ENCODE measurements at regions not wholly inside any gene's neighbourhood (a gene's known extent, or its start where the extent isn't known, plus 50 kb on each side); places are given as distances from the start of the nearest gene placed in this dataset.

- Mint-ChIP-seq H3K4me3 (ENCODE audit: unreplicated experiment) (no peak overlapping the region), H3K27ac (ENCODE audit: unreplicated experiment) (no peak overlapping the region), H3K27me3 (ENCODE audit: low read depth) (peaks cover 4% of the 10 kb centered on the region), H3K4me1 (ENCODE audit: low read depth) (peaks cover 39% of the 10 kb centered on the region), H3K36me3 (ENCODE audit: low read depth) (no peaks in the 10 kb centered on the region), H3K9me3 (ENCODE audit: low read depth) (no peaks in the 10 kb centered on the region)
- no peak for TF ChIP-seq CTCF (IDR thresholded peaks at IDR 0.05)
- DNase-seq (ENCODE audit: low spot score), result no peak
These were observed 836.0 kb downstream of the MAFB start for GRCh38 chr20:39853050-39853449.

- H3K9me3 Mint-ChIP-seq (ENCODE audit: low read depth), result no peaks in the 10 kb centered on the region
- no peak for DNase-seq (ENCODE audit: low spot score)
- H3K4me1 Mint-ChIP-seq (ENCODE audit: low read depth), result peaks cover 39% of the 10 kb centered on the region
- H3K27ac Mint-ChIP-seq (ENCODE audit: unreplicated experiment), result no peak overlapping the region
- H3K36me3 Mint-ChIP-seq (ENCODE audit: low read depth), result no peaks in the 10 kb centered on the region
- H3K4me3 Mint-ChIP-seq (ENCODE audit: unreplicated experiment), result no peak overlapping the region
- no peak for TF ChIP-seq CTCF (IDR thresholded peaks at IDR 0.05)
- peaks cover 11% of the 10 kb centered on the region for H3K27me3 Mint-ChIP-seq (ENCODE audit: low read depth)
These were observed 837.6 kb downstream of the MAFB start for GRCh38 chr20:39851459-39851858.

GRCh38 chr20:39850821-39851330 is 838.2 kb downstream of the MAFB start:
- no peak overlapping the region for H3K27ac Mint-ChIP-seq (ENCODE audit: unreplicated experiment)
- H3K27me3 Mint-ChIP-seq (ENCODE audit: low read depth), result peaks cover 14% of the 10 kb centered on the region
- H3K4me3 Mint-ChIP-seq (ENCODE audit: unreplicated experiment), result no peak overlapping the region
- no peak for TF ChIP-seq CTCF (IDR thresholded peaks at IDR 0.05)
- H3K4me1 Mint-ChIP-seq (ENCODE audit: low read depth), result peaks cover 37% of the 10 kb centered on the region
- no peak for DNase-seq (ENCODE audit: low spot score)
- H3K36me3 Mint-ChIP-seq (ENCODE audit: low read depth), result no peaks in the 10 kb centered on the region
- no peaks in the 10 kb centered on the region for H3K9me3 Mint-ChIP-seq (ENCODE audit: low read depth)

GRCh38 chr20:39850246-39850645 is 838.8 kb downstream of the MAFB start:
- Mint-ChIP-seq H3K27me3 (ENCODE audit: low read depth) (peaks cover 18% of the 10 kb centered on the region), H3K27ac (ENCODE audit: unreplicated experiment) (no peak overlapping the region), H3K4me3 (ENCODE audit: unreplicated experiment) (no peak overlapping the region)

GRCh38 chr20:39849664-39850063 is 839.4 kb downstream of the MAFB start:
- Mint-ChIP-seq H3K4me1 (ENCODE audit: low read depth) (peaks cover 34% of the 10 kb centered on the region), H3K27me3 (ENCODE audit: low read depth) (peaks cover 22% of the 10 kb centered on the region), H3K27ac (ENCODE audit: unreplicated experiment) (peak overlapping the region; percentile 52), H3K9me3 (ENCODE audit: low read depth) (no peaks in the 10 kb centered on the region), H3K36me3 (ENCODE audit: low read depth) (no peaks in the 10 kb centered on the region), H3K4me3 (ENCODE audit: unreplicated experiment) (no peak overlapping the region)
- TF ChIP-seq CTCF (IDR thresholded peaks at IDR 0.05), result peak; percentile 29
- peak; percentile 94 for DNase-seq (ENCODE audit: low spot score)

More at GRCh38 chr20:39850246-39850645, 838.8 kb downstream of the MAFB start:
- no peak for DNase-seq (ENCODE audit: low spot score)
- H3K9me3 Mint-ChIP-seq (ENCODE audit: low read depth), result no peaks in the 10 kb centered on the region
- peaks cover 34% of the 10 kb centered on the region for H3K4me1 Mint-ChIP-seq (ENCODE audit: low read depth)
- TF ChIP-seq CTCF (IDR thresholded peaks at IDR 0.05), result no peak
- no peaks in the 10 kb centered on the region for H3K36me3 Mint-ChIP-seq (ENCODE audit: low read depth)

All from chondrocyte (in vitro differentiated cells).